Fibroblast of lung (primary cell): ENCODE measurements at regions not wholly inside any gene's neighbourhood (a gene's known extent, or its start where the extent isn't known, plus 50 kb on each side); places are given as distances from the start of the nearest gene placed in this dataset.

Experiments used
- DNase-seq, 2 donors: peaks; one replicate each; pipeline versions ENCODE4 v3.0.0 to v3.0.0-alpha.2; 2010; ENCODE audit warnings: low read depth in 2 of 2
- H2AFZ ChIP-seq: 2 replicates; pipeline ENCODE4 v1.5.1; 2012; ENCODE audit warnings: low read length, control low read depth, inconsistent platforms
- H3K27ac ChIP-seq: 2 replicates; pipeline ENCODE4 v1.5.1; 2011; ENCODE audit warnings: low read length, control low read depth; ENCODE audit not compliant: insufficient read depth
- H3K27me3 ChIP-seq: 2 replicates; pipeline ENCODE4 v1.5.1; 2011; ENCODE audit warnings: mild to moderate bottlenecking, low read length; ENCODE audit not compliant: control insufficient read depth, insufficient read depth
- H3K36me3 ChIP-seq: 2 replicates; pipeline ENCODE4 v1.5.1; 2011; ENCODE audit warnings: low read length; ENCODE audit not compliant: control insufficient read depth, insufficient read depth
- H3K4me1 ChIP-seq: 2 replicates; pipeline ENCODE4 v1.5.1; 2011; ENCODE audit warnings: low read length; ENCODE audit not compliant: control insufficient read depth, insufficient read depth; ENCODE audit errors: extremely low read depth
- H3K4me2 ChIP-seq: 2 replicates; pipeline ENCODE4 v1.5.1; 2011; ENCODE audit warnings: low read length, control low read depth; ENCODE audit not compliant: insufficient read depth; ENCODE audit errors: extremely low read depth
- H3K4me3 ChIP-seq, 4 experiments: fragments of 200-600 bp in 1 of 4; sonication (generic) in 1 of 4; replicated peaks in 1 of 4; 2 replicates each; pipeline ENCODE4 v1.5.1; 2011 to 2016; ENCODE audit warnings: low read length in 4 of 4, low read depth in 3 of 4, mild to moderate bottlenecking in 3 of 4, control low read depth in 2 of 4, inconsistent platforms in 1 of 4, mixed read lengths in 1 of 4; ENCODE audit not compliant: insufficient read depth in 1 of 4; ENCODE audit errors: control extremely low read depth in 1 of 4
- H3K79me2 ChIP-seq: 2 replicates; pipeline ENCODE4 v1.5.1; 2012; ENCODE audit warnings: mild to moderate bottlenecking, low read length, inconsistent platforms; ENCODE audit not compliant: control insufficient read depth, insufficient read depth
- H3K9ac ChIP-seq: 2 replicates; pipeline ENCODE4 v1.5.1; 2011; ENCODE audit warnings: mild to moderate bottlenecking, low read length, control low read depth; ENCODE audit not compliant: insufficient read depth
- H3K9me3 ChIP-seq: 2 replicates; pipeline ENCODE4 v1.5.1; 2012; ENCODE audit warnings: low read depth, low read length; ENCODE audit not compliant: control insufficient read depth, insufficient read depth
- H4K20me1 ChIP-seq: 2 replicates; pipeline ENCODE4 v1.5.1; 2011; ENCODE audit warnings: low read length; ENCODE audit not compliant: control insufficient read depth, insufficient read depth; ENCODE audit errors: extremely low read depth
- CTCF ChIP-seq, 2 donors: IDR thresholded peaks in 1 of 2; conservative IDR thresholded peaks in 1 of 2; 1 replicate in 1 of 2; 2 replicates in 1 of 2; pipeline ENCODE4 v1.5.1; 2011 to 2012; ENCODE audit warnings: low read length in 2 of 2, control low read depth in 1 of 2, inconsistent platforms in 1 of 2, low read depth in 1 of 2, mild to moderate bottlenecking in 1 of 2
- EZH2 ChIP-seq: IDR thresholded peaks from 2 replicates; pipeline ENCODE4 v1.5.1; 2012; ENCODE audit warnings: low read length, control low read depth, mild to moderate bottlenecking; ENCODE audit errors: missing control alignments

- H3K27me3 ChIP-seq: no peaks in the 10 kb centered on the region
- H3K4me3 ChIP-seq: no peak overlapping the region
- H3K27ac ChIP-seq: peak overlapping the region; percentile 71
- no peaks in the 10 kb centered on the region for H4K20me1 ChIP-seq
- TF ChIP-seq EZH2: no peak
- TF ChIP-seq CTCF (conservative IDR thresholded peaks at IDR 0.05 in 1 of 2, IDR thresholded peaks at IDR 0.05 in 1 of 2; ENCODE audit: low read depth in 1 of 2, low read length in 2 of 2): no peak
- no peak for DNase-seq
- no peak overlapping the region for H3K4me2 ChIP-seq
- H3K9me3 ChIP-seq: no peaks in the 10 kb centered on the region
- no peaks in the 10 kb centered on the region for H3K36me3 ChIP-seq
- no peak overlapping the region for H3K9ac ChIP-seq
- peak overlapping the region; percentile 25 for H2AFZ ChIP-seq
- H3K79me2 ChIP-seq: no peaks in the 10 kb centered on the region
- peaks cover 6% of the 10 kb centered on the region for H3K4me1 ChIP-seq
Observed at GRCh38 chr5:77892061-77893010, 116.2 kb upstream of the TBCA start.

- Histone ChIP-seq H3K36me3 (no peaks in the 10 kb centered on the region), H3K9me3 (no peaks in the 10 kb centered on the region), H3K4me2 (no peak overlapping the region), H3K4me1 (no peaks in the 10 kb centered on the region), H3K79me2 (no peaks in the 10 kb centered on the region), H3K9ac (no peak overlapping the region), H2AFZ (no peak overlapping the region), H3K4me3 (no peak overlapping the region), H3K27ac (no peak overlapping the region), H3K27me3 (peaks cover 2% of the 10 kb centered on the region), H4K20me1 (no peaks in the 10 kb centered on the region)
- no peak for DNase-seq
- no peak for TF ChIP-seq EZH2
- no peak for TF ChIP-seq CTCF (conservative IDR thresholded peaks at IDR 0.05 in 1 of 2, IDR thresholded peaks at IDR 0.05 in 1 of 2; ENCODE audit: low read depth in 1 of 2, low read length in 2 of 2)
Observed at GRCh38 chr5:77885519-77885918, 109.4 kb upstream of the TBCA start.

GRCh38 chr5:77882670-77883257 lies 106.6 kb upstream of the TBCA start:
- Histone ChIP-seq H3K79me2 (no peaks in the 10 kb centered on the region), H4K20me1 (no peaks in the 10 kb centered on the region), H3K9ac (no peak overlapping the region), H2AFZ (no peak overlapping the region), H3K4me3 (no peak overlapping the region), H3K27ac (no peak overlapping the region), H3K4me1 (no peaks in the 10 kb centered on the region), H3K9me3 (no peaks in the 10 kb centered on the region), H3K4me2 (no peak overlapping the region), H3K27me3 (peaks cover 2% of the 10 kb centered on the region), H3K36me3 (no peaks in the 10 kb centered on the region)
- TF ChIP-seq CTCF (conservative IDR thresholded peaks at IDR 0.05 in 1 of 2, IDR thresholded peaks at IDR 0.05 in 1 of 2; ENCODE audit: low read depth in 1 of 2, low read length in 2 of 2) (no peak), EZH2 (no peak)
- DNase-seq: peak; percentile 70 to 72
